ENCODE measurements at regions not wholly inside any gene's neighbourhood (a gene's known extent, or its start where the extent isn't known, plus 50 kb on each side); places are given as distances from the start of the nearest gene placed in this dataset.

DNA sequence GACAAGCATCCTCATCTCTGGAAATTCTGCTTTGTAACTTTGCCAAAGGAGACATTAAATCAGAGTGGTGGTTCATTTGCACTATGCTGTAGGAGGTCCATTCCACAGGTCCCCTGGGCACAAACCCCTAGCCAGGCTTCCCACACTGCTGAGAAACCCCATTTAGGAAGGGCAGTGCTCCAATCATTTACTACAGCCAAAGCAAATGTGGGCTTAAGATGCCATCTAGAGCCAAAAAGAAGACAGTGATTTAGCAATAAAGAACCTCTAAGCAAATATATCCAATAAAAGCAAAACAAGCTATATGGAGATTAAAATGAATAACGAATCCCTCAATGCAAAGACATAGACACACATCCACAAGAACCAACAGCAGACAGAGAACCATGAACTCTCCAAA is 129.0 kb upstream of the ALDH1B1 start:
- TF ChIP-seq CTCF (conservative IDR thresholded peaks at IDR 0.05): peak; percentile 59
- TF ChIP-seq EZH2 (IDR thresholded peaks at IDR 0.05; ENCODE audit: low read depth): no peak
